HG03439 (cell line): ENCODE measurements at regions not wholly inside any gene's neighbourhood (a gene's known extent, or its start where the extent isn't known, plus 50 kb on each side); places are given as distances from the start of the nearest gene placed in this dataset.
"Not testable (repeated sequence)": the region's sequence is repeated elsewhere in the genome, so short reads cannot be mapped to it uniquely, and the experiment has no call there.

Experiments
- ATAC-seq: cut with Tn5 transposase; IDR thresholded peaks from one replicate; pipeline ENCODE4 v1.9.1; 2021; ENCODE audit warnings: mild to moderate bottlenecking, moderate library complexity; ENCODE audit not compliant: unreplicated experiment

GRCh38 chr10:8415029-8415428 lies 360.5 kb downstream of the GATA3 start:
- ATAC-seq: not testable (repeated sequence)

DNA sequence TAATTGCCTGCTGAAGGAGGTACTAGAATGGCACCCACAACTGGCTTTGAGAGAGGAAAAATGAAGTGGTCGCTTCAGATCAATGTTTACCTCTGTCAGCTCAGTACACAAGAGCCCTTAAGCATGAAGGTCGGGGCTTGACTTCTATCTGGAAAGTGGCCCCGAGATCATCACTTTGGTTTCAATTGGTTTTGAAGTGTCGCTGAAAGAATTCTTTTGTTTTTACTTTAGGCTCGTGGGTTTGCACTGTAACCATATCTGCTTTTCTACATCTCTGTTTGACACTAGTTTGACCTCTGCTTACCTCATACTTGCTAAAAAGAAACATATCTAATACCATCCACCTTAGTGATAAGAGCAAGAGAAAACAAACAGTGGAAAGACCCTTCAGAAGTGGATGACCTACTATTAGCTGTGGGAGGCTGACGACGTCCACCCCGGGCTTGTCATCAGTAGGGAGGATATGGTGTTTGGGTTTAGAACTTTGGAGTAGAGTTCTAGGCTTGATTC lies 361.8 kb downstream of the GATA3 start:
- ATAC-seq: no peak

DNA sequence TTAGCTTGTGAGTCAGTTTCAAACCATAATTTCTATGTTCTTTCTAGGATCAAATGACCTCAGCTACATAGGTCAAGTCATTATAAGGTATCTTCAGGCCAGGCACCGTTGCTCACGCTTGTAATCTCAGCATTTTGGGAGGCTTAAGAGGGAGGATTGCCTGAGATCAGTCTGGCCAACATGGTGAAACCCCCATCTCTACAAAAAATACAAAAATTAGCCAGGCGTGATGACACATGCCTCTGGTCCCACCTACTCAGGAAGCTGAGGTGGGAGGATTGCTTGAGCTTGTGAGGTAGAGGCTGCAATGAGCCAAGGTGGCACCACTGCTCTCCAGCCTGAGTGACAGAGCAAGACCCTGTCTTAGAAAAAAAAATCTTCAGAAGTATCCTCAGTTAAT lies 362.3 kb downstream of the GATA3 start:
- no peak for ATAC-seq

DNA sequence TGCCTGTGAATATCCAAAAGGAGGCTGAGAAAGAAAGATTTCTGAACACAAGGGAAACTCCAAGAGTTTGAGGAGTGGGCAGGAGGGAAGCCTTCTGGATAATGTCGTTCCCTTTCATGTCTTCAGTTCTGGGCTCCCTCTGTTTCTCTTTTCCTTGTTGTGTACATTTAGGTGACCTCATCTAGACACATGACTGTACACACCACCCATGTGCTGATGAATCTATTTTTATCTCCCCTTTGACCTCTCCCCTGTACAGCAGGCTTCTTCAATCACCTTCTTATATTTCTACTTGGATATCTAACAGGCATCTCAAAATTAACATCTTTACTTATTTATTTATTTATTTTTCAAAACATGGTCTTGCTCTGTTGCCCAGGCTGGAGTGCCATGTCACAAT lies 363.1 kb downstream of the GATA3 start:
- ATAC-seq: no peak

GRCh38 chr10:8418631-8419030 lies 364.1 kb downstream of the GATA3 start:
- ATAC-seq: no peak

GRCh38 chr10:8420182-8420581 lies 365.7 kb downstream of the GATA3 start:
- no peak for ATAC-seq

DNA sequence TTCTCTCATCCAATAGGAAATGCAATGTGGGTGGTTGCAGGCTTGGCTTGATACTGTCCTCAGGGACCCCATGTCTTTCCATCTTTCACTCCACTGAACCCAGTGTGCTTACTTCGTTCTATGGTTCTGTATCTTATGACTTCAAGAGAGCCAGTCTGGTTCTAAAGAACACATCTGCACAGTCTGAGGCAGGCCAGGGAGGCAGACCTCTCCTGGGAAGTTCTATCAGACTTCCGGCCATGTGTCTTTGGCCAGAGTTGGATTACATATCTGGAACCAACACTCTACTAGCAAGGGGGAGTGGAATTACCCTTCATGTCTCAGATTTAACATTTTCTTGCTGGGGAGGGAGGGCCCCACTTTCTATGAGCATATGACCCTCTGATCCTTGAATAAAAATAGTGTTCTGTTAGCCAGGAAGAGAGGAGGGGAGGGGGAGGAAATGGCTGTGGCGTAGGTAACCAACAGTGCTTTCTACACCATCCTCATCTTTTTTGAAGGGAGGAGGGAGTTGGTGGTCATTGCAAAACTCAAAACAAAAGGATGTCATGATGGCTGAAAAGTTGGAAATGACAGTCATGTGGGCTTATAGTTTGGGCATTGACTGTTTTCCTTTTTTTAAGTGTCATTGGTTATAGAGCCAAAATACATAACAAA lies 370.2 kb downstream of the GATA3 start:
- ATAC-seq: no peak

- no peak for ATAC-seq
Measured at GRCh38 chr10:8428654-8429053, 374.2 kb downstream of the GATA3 start.

DNA sequence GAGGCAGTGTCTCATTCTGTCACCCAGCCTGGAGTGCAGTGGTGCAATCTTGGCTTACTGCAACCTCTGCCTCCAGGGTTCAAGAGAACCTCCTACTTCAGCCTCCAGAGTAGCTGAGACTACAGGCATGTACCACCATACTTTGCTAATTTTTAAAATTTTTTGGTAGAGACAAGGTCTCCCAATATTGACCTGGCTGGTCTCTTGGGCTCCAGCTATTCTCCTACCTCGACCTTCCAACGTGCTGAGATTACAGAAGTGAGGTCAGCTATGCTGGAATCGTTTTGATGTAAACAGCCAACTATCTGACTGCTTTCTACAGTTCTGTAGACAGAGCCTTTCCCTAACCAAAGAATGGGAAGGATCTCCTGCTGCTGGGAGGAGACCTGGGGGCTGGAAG lies 375.8 kb downstream of the GATA3 start:
- no peak for ATAC-seq

GRCh38 chr10:8431511-8431910 lies 377.0 kb downstream of the GATA3 start:
- no peak for ATAC-seq

GRCh38 chr10:8435186-8436055 lies 380.9 kb downstream of the GATA3 start:
- ATAC-seq: no peak

DNA sequence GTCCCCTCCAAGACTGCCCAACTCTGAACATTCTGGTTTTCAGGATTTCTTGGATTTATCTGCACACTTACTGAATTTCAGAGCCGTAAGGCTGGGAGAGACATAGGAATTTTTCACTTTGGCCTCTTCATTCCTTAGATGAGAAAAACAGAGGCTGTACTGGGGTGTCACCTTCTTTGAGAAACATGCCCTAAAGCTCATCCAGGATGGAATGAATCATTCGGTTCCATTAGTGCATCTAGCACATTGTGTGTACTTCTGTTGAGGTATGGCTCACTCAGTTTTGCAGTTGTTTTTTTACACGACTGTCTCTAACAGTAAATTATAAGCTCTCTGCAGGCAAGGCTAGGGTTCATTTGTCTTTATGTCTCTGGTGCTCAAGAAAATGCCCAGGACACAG lies 383.4 kb downstream of the GATA3 start:
- no peak for ATAC-seq

- ATAC-seq: no peak
Measured at GRCh38 chr10:8438603-8439002, 384.1 kb downstream of the GATA3 start.

DNA sequence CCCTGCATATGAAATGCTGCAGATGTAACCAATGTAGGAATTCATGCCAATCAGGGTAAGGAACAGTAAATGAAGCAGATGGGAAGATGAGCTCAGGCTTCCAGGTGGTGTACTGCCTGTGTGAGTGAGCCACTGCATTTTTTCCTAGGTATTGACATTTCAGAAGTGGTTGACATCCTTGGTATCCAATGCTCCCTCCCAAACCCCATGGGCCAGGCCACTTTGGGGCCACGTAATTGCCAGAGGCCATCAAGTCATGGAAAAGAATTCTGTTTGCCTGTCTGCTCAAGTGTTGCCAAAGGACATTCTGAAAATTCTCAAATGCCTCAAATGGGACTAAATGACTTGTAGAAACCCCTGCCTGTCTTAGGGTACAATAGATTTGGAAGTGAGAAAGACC lies 384.6 kb downstream of the GATA3 start:
- no peak for ATAC-seq

DNA sequence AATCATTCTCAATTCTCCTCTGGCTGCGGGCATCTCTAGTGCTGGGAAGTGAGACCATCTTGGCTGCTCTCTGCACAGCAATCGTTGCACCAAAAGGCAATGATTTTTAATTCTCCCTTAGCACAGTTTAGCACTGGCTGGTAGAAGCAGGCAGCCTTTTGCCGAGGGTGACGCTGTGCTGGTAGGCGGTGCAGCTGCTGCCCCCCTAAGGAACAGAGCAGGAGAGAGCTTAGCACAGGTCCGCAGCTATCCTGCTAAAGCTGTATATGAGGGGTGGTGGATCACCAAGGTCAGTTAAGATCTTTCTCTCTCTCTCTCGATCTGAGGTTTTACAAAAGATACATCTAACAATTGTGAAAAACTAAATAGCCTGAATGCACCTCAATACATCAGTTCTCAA lies 390.1 kb downstream of the GATA3 start:
- ATAC-seq: no peak

GRCh38 chr10:8445353-8445752 lies 390.9 kb downstream of the GATA3 start:
- ATAC-seq: no peak

GRCh38 chr10:8449909-8450308 lies 395.4 kb downstream of the GATA3 start:
- ATAC-seq: no peak

GRCh38 chr10:8453587-8453986 lies 399.1 kb downstream of the GATA3 start:
- no peak for ATAC-seq

DNA sequence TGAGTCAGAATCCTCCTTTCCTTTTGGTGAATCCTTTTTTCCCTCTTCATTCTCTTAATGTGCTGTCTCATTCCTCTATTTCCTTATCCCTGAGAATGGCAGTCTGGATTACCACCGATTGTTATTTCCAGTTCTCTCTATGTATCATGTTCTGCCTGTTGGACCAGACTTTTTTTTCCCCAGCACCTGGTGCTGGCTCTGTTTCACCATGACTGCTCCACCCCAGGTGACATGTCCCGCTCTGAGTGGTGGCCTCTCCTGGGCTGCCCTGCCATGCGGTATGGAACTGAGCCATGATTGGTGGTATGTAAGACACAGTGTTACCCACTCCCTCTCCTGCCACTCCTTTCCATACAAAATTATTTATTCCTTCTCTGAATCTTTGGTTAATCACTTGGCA lies 399.9 kb downstream of the GATA3 start:
- no peak for ATAC-seq

GRCh38 chr10:8455181-8455580 lies 400.7 kb downstream of the GATA3 start:
- no peak for ATAC-seq

- ATAC-seq: no peak
Measured at GRCh38 chr10:8456386-8456785, 401.9 kb downstream of the GATA3 start.

- ATAC-seq: no peak
Measured at GRCh38 chr10:8460626-8461025, 406.1 kb downstream of the GATA3 start.
